HG03342 (cell line): ENCODE measurements at regions not wholly inside any gene's neighbourhood (a gene's known extent, or its start where the extent isn't known, plus 50 kb on each side); places are given as distances from the start of the nearest gene placed in this dataset.
"Not testable (repeated sequence)": the region's sequence is repeated elsewhere in the genome, so short reads cannot be mapped to it uniquely, and the experiment has no call there.

Experiments used
- ATAC-seq: cut with Tn5 transposase; IDR thresholded peaks from one replicate; pipeline ENCODE4 v1.9.1; 2021; ENCODE audit warnings: mild to moderate bottlenecking, moderate library complexity; ENCODE audit not compliant: unreplicated experiment

DNA sequence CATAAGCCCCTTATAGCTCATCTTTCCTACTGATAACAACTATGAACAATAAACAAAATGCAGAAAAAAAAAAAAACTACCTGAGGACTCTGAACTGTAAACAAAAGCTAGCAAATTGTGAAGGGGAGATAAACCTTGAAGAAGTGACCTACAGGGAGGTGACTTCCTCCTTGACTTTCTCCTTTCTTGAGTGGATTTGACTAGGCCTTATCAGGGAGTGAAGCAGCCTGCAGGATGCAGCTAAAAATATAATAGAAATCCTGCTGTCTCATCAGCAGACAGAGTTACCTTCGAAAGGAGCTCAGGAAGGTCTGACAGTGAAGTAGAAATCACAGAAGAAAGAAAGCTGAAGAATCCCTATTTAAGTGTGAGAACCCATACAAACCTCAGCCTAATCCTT lies 322.0 kb upstream of the HTR1E start:
- no peak for ATAC-seq

- no peak for ATAC-seq
These were observed 327.6 kb upstream of the HTR1E start for GRCh38 chr6:86609549-86610388.

- not testable (repeated sequence) for ATAC-seq
These were observed 334.0 kb upstream of the HTR1E start for GRCh38 chr6:86603364-86603763.

GRCh38 chr6:86602093-86602492 lies 335.2 kb upstream of the HTR1E start:
- not testable (repeated sequence) for ATAC-seq

GRCh38 chr6:86598969-86599368 lies 338.4 kb upstream of the HTR1E start:
- not testable (repeated sequence) for ATAC-seq

DNA sequence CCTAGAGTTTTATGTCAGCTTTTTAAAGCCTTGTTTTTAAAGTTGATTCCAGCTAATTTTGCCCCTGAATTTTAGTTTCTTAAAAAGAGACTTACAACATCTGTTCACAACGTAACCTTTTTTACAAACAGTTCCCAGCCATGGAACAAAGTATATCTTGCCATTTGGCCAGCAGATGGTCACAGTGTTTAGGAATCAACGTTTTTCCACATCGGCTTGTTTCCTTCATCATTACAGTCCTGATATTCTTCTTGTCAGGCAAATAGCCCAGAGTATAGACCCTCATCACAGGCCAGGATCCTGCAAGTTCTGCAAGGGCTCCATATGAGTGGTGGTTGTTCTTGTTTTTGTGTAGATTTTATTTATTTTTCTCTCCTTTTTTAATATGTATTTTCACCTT lies 341.7 kb upstream of the HTR1E start:
- no peak for ATAC-seq

DNA sequence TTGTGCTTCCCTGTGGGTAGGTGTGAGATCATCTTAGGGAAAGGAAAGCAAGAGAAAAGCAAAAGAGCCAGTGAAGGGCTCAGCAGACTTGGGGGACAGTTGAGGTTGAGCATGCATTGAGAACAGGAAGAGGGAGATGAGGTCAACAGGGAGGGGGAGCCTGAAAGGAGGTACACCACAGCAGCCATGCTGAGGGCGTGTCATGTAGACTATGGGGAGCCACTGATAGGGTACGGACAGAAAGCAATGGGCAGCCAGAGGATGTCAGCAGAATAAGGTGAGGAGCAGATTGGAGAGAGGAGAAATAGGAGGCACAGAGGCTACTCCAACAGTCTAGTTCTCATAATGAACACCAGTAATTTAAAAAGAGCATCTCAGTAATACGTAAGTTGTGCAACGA lies 351.1 kb upstream of the HTR1E start:
- ATAC-seq = no peak

DNA sequence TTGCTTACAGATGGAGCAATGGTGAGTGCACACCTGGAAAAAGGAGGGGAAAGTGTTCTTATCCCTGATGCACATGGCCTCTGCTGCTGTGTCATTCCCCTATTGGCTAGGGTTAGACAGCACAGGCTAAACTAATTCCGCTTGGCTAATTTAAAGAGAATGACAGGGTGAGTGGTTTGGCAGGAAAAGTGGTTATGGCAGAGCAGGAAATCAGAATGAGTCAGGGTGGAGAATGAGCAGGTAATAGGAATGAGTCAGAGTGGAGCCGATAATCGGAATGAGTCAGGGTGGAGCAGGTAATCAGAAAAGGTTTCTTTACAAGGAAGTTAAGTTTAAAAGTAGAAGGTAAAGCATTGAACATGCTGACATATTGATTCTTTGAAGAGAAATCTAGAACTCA lies 355.5 kb upstream of the HTR1E start:
- no peak for ATAC-seq

GRCh38 chr6:86563197-86563596 lies 374.1 kb upstream of the HTR1E start:
- no peak for ATAC-seq

- no peak for ATAC-seq
These were observed 379.0 kb upstream of the HTR1E start for GRCh38 chr6:86558318-86558717.

GRCh38 chr6:86537292-86537861 lies 400.0 kb upstream of the HTR1E start:
- no peak for ATAC-seq

DNA sequence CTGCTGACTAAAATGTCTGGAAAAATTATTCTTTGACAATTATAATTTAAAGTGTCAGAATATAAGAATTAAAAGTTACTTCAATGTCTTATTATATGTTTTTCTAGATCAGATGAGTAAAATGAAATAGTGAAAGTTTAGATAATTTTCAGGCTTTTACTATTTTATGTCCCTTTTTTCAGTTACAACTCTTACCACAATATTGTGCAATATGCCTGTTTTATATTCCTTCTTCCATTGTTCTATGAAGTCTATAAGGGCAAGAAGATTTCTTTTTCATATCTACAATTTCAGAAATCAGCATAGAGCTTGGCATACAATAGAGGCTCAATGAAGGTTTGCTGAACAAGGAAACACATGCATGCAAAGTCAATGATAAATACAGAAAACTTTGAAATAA lies 401.2 kb upstream of the HTR1E start:
- ATAC-seq = no peak

GRCh38 chr6:86535100-86535499 lies 402.2 kb upstream of the HTR1E start:
- ATAC-seq = no peak

DNA sequence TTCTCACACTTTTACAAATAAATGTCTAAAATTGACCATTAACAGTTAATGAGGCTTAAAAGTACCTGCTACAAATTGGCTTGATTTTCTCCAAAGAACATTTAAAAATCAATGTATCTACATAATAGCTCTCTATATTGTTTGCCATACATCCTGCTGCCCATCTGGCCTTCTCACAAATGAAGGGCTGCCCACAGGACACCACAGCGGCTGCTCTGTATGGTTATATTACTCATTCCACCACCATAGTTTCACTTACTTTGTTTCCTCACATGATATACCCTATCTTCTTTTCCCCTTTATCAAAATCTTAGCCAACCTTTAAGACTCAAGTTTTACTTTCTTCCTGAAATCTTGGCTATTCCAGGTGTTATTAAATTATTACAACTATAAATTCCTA lies 407.7 kb upstream of the HTR1E start:
- ATAC-seq = no peak

DNA sequence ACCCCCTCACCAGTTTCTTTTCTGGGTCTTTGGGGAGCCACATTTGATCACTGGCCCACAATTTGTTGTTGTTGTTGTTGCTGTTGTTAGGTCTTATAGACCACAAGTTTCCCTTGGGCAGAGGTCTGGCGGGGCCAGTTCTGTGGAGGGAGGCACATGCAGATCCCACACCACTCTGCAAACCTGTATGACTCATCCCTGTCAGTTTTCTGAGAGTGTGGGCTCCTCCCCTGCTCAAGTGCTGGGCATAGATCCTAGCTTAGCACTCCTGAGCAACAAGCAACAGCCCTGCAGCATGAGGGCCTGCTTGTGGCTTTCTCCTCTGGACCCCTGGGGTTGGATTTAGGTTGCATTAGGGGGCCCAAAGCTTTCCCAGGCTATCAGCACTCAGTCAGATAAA lies 411.1 kb upstream of the HTR1E start:
- no peak for ATAC-seq

GRCh38 chr6:86516087-86516486 lies 421.2 kb upstream of the HTR1E start:
- no peak for ATAC-seq

GRCh38 chr6:86511962-86512361 lies 425.4 kb upstream of the HTR1E start:
- no peak for ATAC-seq

- ATAC-seq = no peak
These were observed 429.1 kb upstream of the HTR1E start for GRCh38 chr6:86508230-86508629.

DNA sequence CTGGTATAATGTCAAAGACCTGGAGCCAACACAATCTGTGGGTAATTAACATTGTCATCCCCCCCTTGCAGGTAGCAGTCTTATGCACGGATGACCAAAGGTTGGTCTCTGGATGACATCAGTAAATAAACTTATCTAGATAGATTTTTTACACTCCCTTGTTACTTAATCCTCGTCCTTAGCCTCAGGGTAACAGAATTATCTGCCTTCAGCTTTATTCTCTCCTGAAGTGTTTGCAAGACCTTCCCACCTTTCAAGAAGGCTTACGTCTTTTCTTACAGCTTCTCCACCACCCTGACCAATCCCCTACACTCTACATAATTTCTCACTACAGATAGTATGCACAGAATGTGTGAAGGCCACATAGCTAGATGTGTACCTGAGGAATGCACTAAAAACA lies 434.8 kb upstream of the HTR1E start:
- ATAC-seq = no peak

- no peak for ATAC-seq
These were observed 437.3 kb upstream of the HTR1E start for GRCh38 chr6:86500035-86500434.

- not testable (repeated sequence) for ATAC-seq
These were observed 448.3 kb upstream of the HTR1E start for GRCh38 chr6:86489042-86489441.

DNA sequence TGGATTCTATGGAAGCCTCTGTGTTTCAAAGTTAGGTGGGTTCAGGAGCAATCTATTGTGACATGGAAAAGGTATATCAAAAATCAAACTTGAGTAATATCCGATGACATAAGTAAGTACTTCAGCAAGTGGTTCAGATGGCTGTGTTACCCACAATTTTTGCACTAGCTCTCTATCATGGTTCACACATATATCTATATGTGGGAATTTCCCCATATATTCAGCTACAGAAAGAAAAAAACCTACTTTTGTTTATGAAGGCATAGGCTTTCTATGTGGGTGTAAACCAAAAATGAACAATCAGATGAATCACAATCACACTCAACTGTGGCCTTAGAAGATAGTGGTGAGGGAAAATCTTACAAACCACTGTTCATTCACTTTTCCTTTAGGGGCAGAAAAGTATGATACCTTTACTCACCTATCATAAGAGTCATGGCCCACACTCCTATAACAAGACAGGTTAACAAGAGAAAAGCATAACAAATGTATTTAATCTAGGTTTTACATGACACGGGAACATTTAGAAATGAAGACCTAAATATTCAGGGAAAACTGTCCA lies 449.6 kb upstream of the HTR1E start:
- no peak for ATAC-seq
